SK-N-SH (cell line): ENCODE measurements at regions not wholly inside any gene's neighbourhood (a gene's known extent, or its start where the extent isn't known, plus 50 kb on each side); places are given as distances from the start of the nearest gene placed in this dataset.

ENCODE experiments used
- CTCF ChIA-PET: fragments of 300-600, 350-600 bp; formaldehyde crosslinking; extraction: SDS; loops from one replicate; lab custom pipeline; 2021; lab: Yijun Ruan, JAX
- POLR2A ChIA-PET: fragments of 350-600 bp; sonication (Branson Sonifier 250); formaldehyde crosslinking; extraction: SDS; loops from one replicate; lab custom pipeline; 2020; ENCODE audit warnings: antibody characterized with exemption, inconsistent platforms; lab: Yijun Ruan, JAX
- DNase-seq: peaks from one replicate; pipeline ENCODE4 v3.0.0; 2012
- H2AFZ ChIP-seq: fragments of 200-600 bp; sonication (generic); 2 replicates; pipeline ENCODE4 v1.8.1; 2016; ENCODE audit warnings: antibody characterized with exemption, mild to moderate bottlenecking, low read depth
- H3F3A ChIP-seq: fragments of 200-600 bp; sonication (generic); replicated peaks from 2 replicates; pipeline ENCODE3; 2016; ENCODE audit warnings: antibody characterized with exemption, mild to moderate bottlenecking; ENCODE audit not compliant: insufficient read depth
- H3K27ac ChIP-seq, 2 experiments: fragments of 200-500 bp in 1 of 2; fragments of 200-600 bp in 1 of 2; sonication (Bioruptor generic) in 1 of 2; sonication (generic), shearing (Covaris generic) in 1 of 2; 2 replicates each; pipeline versions ENCODE4 v1.5.1 to v1.6.1; 2014 to 2016; ENCODE audit warnings: low read depth in 2 of 2, inconsistent platforms in 1 of 2, low read length in 1 of 2, mild to moderate bottlenecking in 1 of 2, mixed read lengths in 1 of 2
- H3K27me3 ChIP-seq: fragments of 200-600 bp; sonication (generic), shearing (Covaris generic); 2 replicates; pipeline ENCODE4 v1.6.1; 2016; ENCODE audit warnings: mixed run types; ENCODE audit not compliant: insufficient read depth
- H3K36me3 ChIP-seq, 2 experiments: fragments of 200-500 bp in 1 of 2; fragments of 200-600 bp in 1 of 2; sonication (Bioruptor generic) in 1 of 2; sonication (generic) in 1 of 2; replicated peaks in 1 of 2; 2 replicates each; pipeline versions ENCODE3 to v1.5.1; 2014 to 2016; ENCODE audit warnings: low read length in 1 of 2, mild to moderate bottlenecking in 1 of 2; ENCODE audit not compliant: insufficient read depth in 2 of 2, control insufficient read depth in 1 of 2
- H3K4me1 ChIP-seq, 2 experiments: fragments of 200-500 bp in 1 of 2; fragments of 200-600 bp in 1 of 2; sonication (Bioruptor generic) in 1 of 2; sonication (generic), shearing (Covaris generic) in 1 of 2; 2 replicates each; pipeline versions ENCODE4 v1.5.1 to v1.6.1; 2014 to 2016; ENCODE audit warnings: low read depth in 1 of 2, low read length in 1 of 2, mixed run types in 1 of 2; ENCODE audit not compliant: insufficient read depth in 2 of 2, control insufficient read depth in 1 of 2
- H3K4me2 ChIP-seq: fragments of 200-600 bp; sonication (generic), shearing (Covaris generic); 2 replicates; pipeline ENCODE4 v1.6.1; 2017; ENCODE audit warnings: mixed run types
- H3K4me3 ChIP-seq, 2 experiments: fragments of 200-500 bp in 1 of 2; fragments of 200-600 bp in 1 of 2; sonication (Bioruptor generic) in 1 of 2; sonication (generic), shearing (Covaris generic) in 1 of 2; 2 replicates each; pipeline versions ENCODE4 v1.5.1 to v1.8.1; 2014 to 2016; ENCODE audit warnings: low read depth in 2 of 2, inconsistent platforms in 1 of 2, low read length in 1 of 2, mild to moderate bottlenecking in 1 of 2, mixed read lengths in 1 of 2, moderate library complexity in 1 of 2
- H3K79me2 ChIP-seq: fragments of 200-600 bp; sonication (generic); 2 replicates; pipeline ENCODE4 v1.8.1; 2017; ENCODE audit warnings: mild to moderate bottlenecking; ENCODE audit not compliant: insufficient read depth
- H3K9ac ChIP-seq: fragments of 200-600 bp; sonication (generic); 2 replicates; pipeline ENCODE4 v1.6.1; 2017; ENCODE audit warnings: mixed run types
- H3K9me2 ChIP-seq: fragments of 200-600 bp; sonication (generic); 2 replicates; pipeline ENCODE4 v1.6.1; 2017; ENCODE audit warnings: mixed run types
- H3K9me3 ChIP-seq: fragments of 200-600 bp; sonication (generic); 2 replicates; pipeline ENCODE4 v1.6.1; 2017; ENCODE audit warnings: mixed run types, mild to moderate bottlenecking, moderate library complexity
- H4K20me1 ChIP-seq: fragments of 200-600 bp; sonication (generic); 2 replicates; pipeline ENCODE4 v1.6.1; 2017; ENCODE audit warnings: mild to moderate bottlenecking, mixed run types; ENCODE audit not compliant: insufficient read depth
- CHD2 ChIP-seq: fragments of 150-350 bp; IDR thresholded peaks from 2 replicates; pipeline ENCODE4 v1.6.1; 2018; ENCODE audit warnings: low read length; ENCODE audit not compliant: partially characterized antibody
- CTCF ChIP-seq: fragments of 200-600 bp; sonication (generic); IDR thresholded peaks from 2 replicates; pipeline ENCODE4 v1.6.1; 2017; ENCODE audit warnings: antibody characterized with exemption, mild to moderate bottlenecking, moderate library complexity
- FOXJ3 ChIP-seq: sonication (generic); formaldehyde crosslinking; IDR thresholded peaks from 2 replicates; pipeline ENCODE4 v1.5.1; 2020; ENCODE audit warnings: mild to moderate bottlenecking, missing genetic modification reagents
- FOXM1 ChIP-seq: IDR thresholded peaks from 2 replicates; pipeline ENCODE4 v1.4.0; 2012; ENCODE audit warnings: low read depth, mild to moderate bottlenecking
- GABPA ChIP-seq: IDR thresholded peaks from 2 replicates; pipeline ENCODE4 v1.4.0; 2012; ENCODE audit warnings: low read depth, mild to moderate bottlenecking
- MEF2A ChIP-seq: IDR thresholded peaks from 2 replicates; pipeline ENCODE4 v1.4.0; 2012; ENCODE audit warnings: low read depth, borderline replicate concordance
- MXI1 ChIP-seq: IDR thresholded peaks from 2 replicates; pipeline ENCODE4 v1.6.1; 2012; ENCODE audit warnings: mild to moderate bottlenecking, low read depth, low read length, improper control_type of control experiment
- NFIC ChIP-seq: IDR thresholded peaks from 2 replicates; pipeline ENCODE4 v1.4.0; 2012; ENCODE audit warnings: borderline replicate concordance
- RCOR1 ChIP-seq: fragments of 150-350 bp; IDR thresholded peaks from 2 replicates; pipeline ENCODE4 v1.6.1; 2017; ENCODE audit warnings: antibody characterized with exemption, low read length
- RFX5 ChIP-seq: IDR thresholded peaks from 2 replicates; pipeline ENCODE4 v1.6.1; 2012; ENCODE audit warnings: mild to moderate bottlenecking, improper control_type of control experiment, low read length
- SIN3A ChIP-seq: IDR thresholded peaks from 2 replicates; pipeline ENCODE4 v1.6.1; 2012; ENCODE audit warnings: low read depth, mild to moderate bottlenecking, low read length, moderate library complexity, borderline replicate concordance
- TEAD4 ChIP-seq: IDR thresholded peaks from 2 replicates; pipeline ENCODE4 v1.4.0; 2012; ENCODE audit warnings: mild to moderate bottlenecking, borderline replicate concordance; ENCODE audit not compliant: insufficient read depth
- USF2 ChIP-seq: fragments of 150-350 bp; IDR thresholded peaks from 2 replicates; pipeline ENCODE4 v1.6.1; 2017; ENCODE audit warnings: antibody characterized with exemption, low read length, low read depth, borderline replicate concordance
- ZBTB33 ChIP-seq: IDR thresholded peaks from 2 replicates; pipeline ENCODE4 v1.4.0; 2012; ENCODE audit warnings: low read depth, borderline replicate concordance
- WGBS: methylation state at CpG from one replicate; pipeline ENCODE4 v1.1.6; 2017; ENCODE audit warnings: low lambda C conversion rate; 5-methylcytosine and 5-hydroxymethylcytosine counted together

GRCh38 chr3:20776692-20777091 is 590.7 kb upstream of the SGO1 start:
- H3K27me3 ChIP-seq, result no peaks in the 10 kb centered on the region
- WGBS, result 19% methylated on average over 1 of the region's 1 CpG
- no peak for TF ChIP-seq FOXJ3 (CRISPR knock-in tag)
- no peak for TF ChIP-seq RFX5
- no peak for TF ChIP-seq ZBTB33
- TF ChIP-seq RCOR1, result no peak
- no peaks in the 10 kb centered on the region for H4K20me1 ChIP-seq
- DNase-seq, result no peak
- H3K79me2 ChIP-seq, result no peaks in the 10 kb centered on the region
- no peak overlapping the region for H2AFZ ChIP-seq
- no peak overlapping the region for H3K27ac ChIP-seq
- no peaks in the 10 kb centered on the region for H3K36me3 ChIP-seq
- H3K9me2 ChIP-seq, result no peaks in the 10 kb centered on the region
- H3K4me2 ChIP-seq, result no peak overlapping the region
- no peak overlapping the region for H3K9ac ChIP-seq
- H3K4me1 ChIP-seq, result no peaks in the 10 kb centered on the region
- POLR2A ChIA-PET, result no interaction called here
- no peaks in the 10 kb centered on the region for H3F3A ChIP-seq
- CTCF ChIA-PET, result no interaction called here
- no peaks in the 10 kb centered on the region for H3K9me3 ChIP-seq
- no peak overlapping the region for H3K4me3 ChIP-seq

GRCh38 chr3:20776286-20776685 is 590.3 kb upstream of the SGO1 start:
- POLR2A ChIA-PET, result no interaction called here
- no peaks in the 10 kb centered on the region for H3K27me3 ChIP-seq

GRCh38 chr3:20773320-20773984 is 587.4 kb upstream of the SGO1 start:
- WGBS, result 64% methylated on average over 5 of the region's 5 CpGs
- POLR2A ChIA-PET, result no interaction called here
- no peak overlapping the region for H3K4me3 ChIP-seq
- TF ChIP-seq MEF2A (no peak), RFX5 (no peak), ZBTB33 (no peak), TEAD4 (no peak), FOXM1 (no peak), MXI1 (no peak), USF2 (no peak), CHD2 (no peak), NFIC (no peak), CTCF (no peak), SIN3A (no peak)
- TF ChIP-seq, all 33 proteins: peak for 0
- H3K4me1 ChIP-seq, result no peaks in the 10 kb centered on the region
- H3K4me2 ChIP-seq, result no peak overlapping the region
- H3K27me3 ChIP-seq, result no peaks in the 10 kb centered on the region
- H4K20me1 ChIP-seq, result no peaks in the 10 kb centered on the region
- no peaks in the 10 kb centered on the region for H3K79me2 ChIP-seq
- DNase-seq, result no peak
- CTCF ChIA-PET, result no interaction called here
- H3K9ac ChIP-seq, result no peak overlapping the region
- H3K36me3 ChIP-seq, result no peaks in the 10 kb centered on the region
- H3K9me2 ChIP-seq, result no peaks in the 10 kb centered on the region
- no peak overlapping the region for H3K27ac ChIP-seq
- no peaks in the 10 kb centered on the region for H3K9me3 ChIP-seq
- no peak overlapping the region for H2AFZ ChIP-seq
- no peaks in the 10 kb centered on the region for H3F3A ChIP-seq

More at GRCh38 chr3:20776286-20776685, 590.3 kb upstream of the SGO1 start:
- no peaks in the 10 kb centered on the region for H3K4me1 ChIP-seq
- DNase-seq, result no peak
- no peak overlapping the region for H3K27ac ChIP-seq
- H3F3A ChIP-seq, result no peaks in the 10 kb centered on the region
- H3K4me2 ChIP-seq, result no peak overlapping the region
- no peak overlapping the region for H3K4me3 ChIP-seq
- no peaks in the 10 kb centered on the region for H3K9me2 ChIP-seq
- no peaks in the 10 kb centered on the region for H3K79me2 ChIP-seq
- WGBS, result 0% methylated on average over 1 of the region's 1 CpG
- no peak overlapping the region for H3K9ac ChIP-seq
- TF ChIP-seq GABPA, result no peak
- H2AFZ ChIP-seq, result no peak overlapping the region
- no peaks in the 10 kb centered on the region for H4K20me1 ChIP-seq
- H3K9me3 ChIP-seq, result no peaks in the 10 kb centered on the region
- no peaks in the 10 kb centered on the region for H3K36me3 ChIP-seq
- CTCF ChIA-PET, result interaction anchor here (0.7 kb wide), 1 partner anchor 494 kb away, joined by 3 read pairs; no protein-coding TSS in a partner anchor
